Liver (tissue), 7 donors: ENCODE measurements at regions not wholly inside any gene's neighbourhood (a gene's known extent, or its start where the extent isn't known, plus 50 kb on each side); places are given as distances from the start of the nearest gene placed in this dataset.

ENCODE experiments used
- DNase-seq: peaks from one replicate; pipeline ENCODE4 v3.0.0-alpha.2; 2017; ENCODE audit warnings: low spot score
- H3K27ac ChIP-seq, 2 donors: one replicate each; pipeline ENCODE4 v1.7.0; 2013; ENCODE audit warnings: inconsistent platforms in 2 of 2, low read length in 2 of 2, control low read depth in 1 of 2, low read depth in 1 of 2, mild to moderate bottlenecking in 1 of 2
- H3K27me3 ChIP-seq, 4 donors: one replicate each; pipeline versions ENCODE4 v1.6.1 to v1.7.0; 2013; ENCODE audit warnings: low read length in 3 of 4, inconsistent platforms in 1 of 4, mild to moderate bottlenecking in 1 of 4, moderate library complexity in 1 of 4; ENCODE audit not compliant: control insufficient read depth in 4 of 4, insufficient read depth in 4 of 4
- H3K36me3 ChIP-seq, 4 donors: one replicate each; pipeline versions ENCODE4 v1.6.1 to v1.7.0; 2013; ENCODE audit warnings: low read length in 3 of 4, mild to moderate bottlenecking in 3 of 4, low read depth in 1 of 4, moderate library complexity in 1 of 4; ENCODE audit not compliant: control insufficient read depth in 4 of 4, insufficient read depth in 3 of 4
- H3K4me1 ChIP-seq, 4 donors: one replicate each; pipeline versions ENCODE4 v1.6.1 to v1.7.0; 2013; ENCODE audit warnings: low read length in 3 of 4, mild to moderate bottlenecking in 3 of 4, moderate library complexity in 1 of 4; ENCODE audit not compliant: control insufficient read depth in 4 of 4, insufficient read depth in 4 of 4
- H3K4me3 ChIP-seq, 3 donors: one replicate each; pipeline versions ENCODE4 v1.6.1 to v1.7.0; 2013; ENCODE audit warnings: low read length in 3 of 3, control low read depth in 1 of 3, low read depth in 1 of 3, mild to moderate bottlenecking in 1 of 3
- H3K9ac ChIP-seq, 2 donors: one replicate each; pipeline ENCODE4 v1.7.0; 2013; ENCODE audit warnings: low read length in 2 of 2, mild to moderate bottlenecking in 2 of 2, moderate library complexity in 2 of 2, control low read depth in 1 of 2, low read depth in 1 of 2
- H3K9me3 ChIP-seq, 4 donors: one replicate each; pipeline versions ENCODE4 v1.6.1 to v1.7.0; 2013; ENCODE audit warnings: low read length in 3 of 4; ENCODE audit not compliant: control insufficient read depth in 4 of 4
- EGR1 ChIP-seq, 2 donors: IDR thresholded peaks; 2 replicates each; pipeline ENCODE4 v1.6.1; 2016 to 2018; ENCODE audit warnings: antibody characterized with exemption in 2 of 2, low read depth in 2 of 2
- FOXA1 ChIP-seq: IDR thresholded peaks from 2 replicates; pipeline ENCODE4 v1.6.1; 2016; ENCODE audit warnings: antibody characterized with exemption
- FOXA2 ChIP-seq: IDR thresholded peaks from 2 replicates; pipeline ENCODE4 v1.6.1; 2016; ENCODE audit warnings: antibody characterized with exemption
- HNF4A ChIP-seq, 2 donors: conservative IDR thresholded peaks; 2 replicates each; pipeline ENCODE4 v1.6.1; 2016; ENCODE audit warnings: antibody characterized with exemption in 2 of 2, mild to moderate bottlenecking in 2 of 2
- HNF4G ChIP-seq: IDR thresholded peaks from 2 replicates; pipeline ENCODE4 v1.6.1; 2016; ENCODE audit warnings: antibody characterized with exemption
- JUND ChIP-seq, 2 donors: IDR thresholded peaks; 2 replicates each; pipeline ENCODE4 v1.6.1; 2016; ENCODE audit warnings: antibody characterized with exemption in 2 of 2
- NR2F2 ChIP-seq: IDR thresholded peaks from 2 replicates; pipeline ENCODE4 v1.6.1; 2016; ENCODE audit warnings: antibody characterized with exemption
- RAD21 ChIP-seq, 2 donors: IDR thresholded peaks; 2 replicates each; pipeline ENCODE4 v1.6.1; 2016; ENCODE audit warnings: antibody characterized with exemption in 2 of 2, mild to moderate bottlenecking in 2 of 2
- SP1 ChIP-seq: IDR thresholded peaks from 2 replicates; pipeline ENCODE4 v1.6.1; 2018; ENCODE audit warnings: antibody characterized with exemption, mild to moderate bottlenecking
- TAF1 ChIP-seq: conservative IDR thresholded peaks from 2 replicates; pipeline ENCODE4 v1.6.1; 2016; ENCODE audit warnings: antibody characterized with exemption, mild to moderate bottlenecking
- YY1 ChIP-seq: IDR thresholded peaks from 2 replicates; pipeline ENCODE4 v1.6.1; 2016; ENCODE audit warnings: antibody characterized with exemption, mild to moderate bottlenecking
- WGBS: extraction: QIAGEN DNeasy Blood & Tissue Kit; methylation state at CpG from one replicate; pipeline ENCODE4 v1.1.7; 2013; 5-methylcytosine and 5-hydroxymethylcytosine counted together
- TF ChIP-seq, protein P1 (sequence below): IDR thresholded peaks from 2 replicates; pipeline ENCODE4 v1.6.1; 2016; ENCODE audit warnings: antibody characterized with exemption
- TF ChIP-seq, protein P2 (sequence below): IDR thresholded peaks from 2 replicates; pipeline ENCODE4 v1.6.1; 2016; ENCODE audit warnings: antibody characterized with exemption
- TF ChIP-seq, protein P3 (sequence below): IDR thresholded peaks from 2 replicates; pipeline ENCODE4 v1.6.1; 2016; ENCODE audit warnings: antibody characterized with exemption
- TF ChIP-seq, protein P4 (sequence below): IDR thresholded peaks from 2 replicates; pipeline ENCODE4 v1.6.1; 2016; ENCODE audit warnings: antibody characterized with exemption, mild to moderate bottlenecking
- donor health status: healthy.
- donor health status: healthy.
- donor health status: healthy.
- donor health status: healthy.

DNA sequence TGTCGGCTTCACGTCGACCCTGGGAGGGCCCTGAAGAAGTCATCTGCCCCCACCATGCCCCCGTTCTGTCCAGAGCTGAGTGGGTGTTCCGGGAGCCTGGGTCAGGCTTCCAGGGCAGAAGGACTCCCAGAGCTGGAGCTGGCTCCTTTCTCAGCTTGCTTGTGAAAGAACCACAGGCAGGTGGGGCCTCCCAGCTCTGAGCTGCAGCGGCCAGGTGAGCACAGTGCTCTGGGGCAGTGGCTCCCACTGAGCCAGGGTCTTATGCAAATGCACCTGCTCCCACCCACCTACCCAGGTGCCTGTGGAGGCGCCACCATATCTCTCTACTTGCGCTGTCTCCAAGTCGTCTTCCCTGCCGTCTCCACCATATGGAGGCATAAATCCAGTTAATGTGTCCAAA, 140.0 kb upstream of the RPL38 start:
- no peak for DNase-seq
- H3K9ac ChIP-seq: no peak overlapping the region
- no peaks in the 10 kb centered on the region for H3K36me3 ChIP-seq
- WGBS: 59% methylated on average over 10 of the region's 10 CpGs
- H3K9me3 ChIP-seq: no peaks in the 10 kb centered on the region
- H3K4me3 ChIP-seq: no peak overlapping the region
- H3K27ac ChIP-seq: no peak overlapping the region
- H3K4me1 ChIP-seq: no peaks in the 10 kb centered on the region
- no peaks in the 10 kb centered on the region for H3K27me3 ChIP-seq
- TF ChIP-seq, protein P1, sequence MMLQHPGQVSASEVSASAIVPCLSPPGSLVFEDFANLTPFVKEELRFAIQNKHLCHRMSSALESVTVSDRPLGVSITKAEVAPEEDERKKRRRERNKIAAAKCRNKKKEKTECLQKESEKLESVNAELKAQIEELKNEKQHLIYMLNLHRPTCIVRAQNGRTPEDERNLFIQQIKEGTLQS: no peak
- TF ChIP-seq EGR1 (IDR thresholded peaks at IDR 0.05; ENCODE audit: low read depth in 2 of 2): no peak
- no peak for TF ChIP-seq HNF4G
- no peak for TF ChIP-seq SP1
- no peak for TF ChIP-seq HNF4A (conservative IDR thresholded peaks at IDR 0.05)
- TF ChIP-seq FOXA2: no peak
- TF ChIP-seq, protein P2, sequence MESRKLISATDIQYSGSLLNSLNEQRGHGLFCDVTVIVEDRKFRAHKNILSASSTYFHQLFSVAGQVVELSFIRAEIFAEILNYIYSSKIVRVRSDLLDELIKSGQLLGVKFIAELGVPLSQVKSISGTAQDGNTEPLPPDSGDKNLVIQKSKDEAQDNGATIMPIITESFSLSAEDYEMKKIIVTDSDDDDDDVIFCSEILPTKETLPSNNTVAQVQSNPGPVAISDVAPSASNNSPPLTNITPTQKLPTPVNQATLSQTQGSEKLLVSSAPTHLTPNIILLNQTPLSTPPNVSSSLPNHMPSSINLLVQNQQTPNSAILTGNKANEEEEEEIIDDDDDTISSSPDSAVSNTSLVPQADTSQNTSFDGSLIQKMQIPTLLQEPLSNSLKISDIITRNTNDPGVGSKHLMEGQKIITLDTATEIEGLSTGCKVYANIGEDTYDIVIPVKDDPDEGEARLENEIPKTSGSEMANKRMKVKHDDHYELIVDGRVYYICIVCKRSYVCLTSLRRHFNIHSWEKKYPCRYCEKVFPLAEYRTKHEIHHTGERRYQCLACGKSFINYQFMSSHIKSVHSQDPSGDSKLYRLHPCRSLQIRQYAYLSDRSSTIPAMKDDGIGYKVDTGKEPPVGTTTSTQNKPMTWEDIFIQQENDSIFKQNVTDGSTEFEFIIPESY: no peak

DNA sequence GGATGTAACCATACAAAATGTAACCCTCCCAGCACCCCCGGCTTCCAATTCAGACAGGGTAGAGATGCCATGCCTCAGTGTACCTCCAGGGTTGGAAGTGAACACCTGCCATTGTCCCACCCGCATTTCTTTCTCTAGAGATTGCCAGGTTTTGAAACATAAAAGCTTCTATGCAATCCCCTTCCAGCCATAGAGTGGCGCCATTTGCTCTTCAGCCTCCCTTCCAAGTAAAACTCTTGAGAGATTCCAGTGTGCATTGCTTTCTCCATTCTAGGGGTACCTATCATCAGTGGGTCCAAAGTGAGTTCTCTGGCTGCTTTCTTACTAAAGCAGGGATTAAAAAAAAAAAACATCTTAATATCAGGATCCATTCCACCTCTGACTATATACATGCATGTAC, 133.1 kb upstream of the RPL38 start:
- H3K36me3 ChIP-seq: no peaks in the 10 kb centered on the region
- no peak for DNase-seq
- H3K4me1 ChIP-seq: no peaks in the 10 kb centered on the region
- peaks cover 0 to 15% (median 11%) of the 10 kb centered on the region in 4 donors for H3K9me3 ChIP-seq
- H3K4me3 ChIP-seq: no peak overlapping the region
- H3K9ac ChIP-seq: no peak overlapping the region
- peaks cover 0 to 2% (median 0%) of the 10 kb centered on the region in 4 donors for H3K27me3 ChIP-seq
- no peak for TF ChIP-seq FOXA1
- no peak for TF ChIP-seq EGR1 (IDR thresholded peaks at IDR 0.05; ENCODE audit: low read depth in 2 of 2)
- no peak for TF ChIP-seq FOXA2
- TF ChIP-seq RAD21 (IDR thresholded peaks at IDR 0.05): no peak
- TF ChIP-seq, protein P3, sequence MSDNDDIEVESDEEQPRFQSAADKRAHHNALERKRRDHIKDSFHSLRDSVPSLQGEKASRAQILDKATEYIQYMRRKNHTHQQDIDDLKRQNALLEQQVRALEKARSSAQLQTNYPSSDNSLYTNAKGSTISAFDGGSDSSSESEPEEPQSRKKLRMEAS: no peak
- TF ChIP-seq HNF4G: no peak
- no peak for TF ChIP-seq JUND (IDR thresholded peaks at IDR 0.05)
- TF ChIP-seq, protein P4, sequence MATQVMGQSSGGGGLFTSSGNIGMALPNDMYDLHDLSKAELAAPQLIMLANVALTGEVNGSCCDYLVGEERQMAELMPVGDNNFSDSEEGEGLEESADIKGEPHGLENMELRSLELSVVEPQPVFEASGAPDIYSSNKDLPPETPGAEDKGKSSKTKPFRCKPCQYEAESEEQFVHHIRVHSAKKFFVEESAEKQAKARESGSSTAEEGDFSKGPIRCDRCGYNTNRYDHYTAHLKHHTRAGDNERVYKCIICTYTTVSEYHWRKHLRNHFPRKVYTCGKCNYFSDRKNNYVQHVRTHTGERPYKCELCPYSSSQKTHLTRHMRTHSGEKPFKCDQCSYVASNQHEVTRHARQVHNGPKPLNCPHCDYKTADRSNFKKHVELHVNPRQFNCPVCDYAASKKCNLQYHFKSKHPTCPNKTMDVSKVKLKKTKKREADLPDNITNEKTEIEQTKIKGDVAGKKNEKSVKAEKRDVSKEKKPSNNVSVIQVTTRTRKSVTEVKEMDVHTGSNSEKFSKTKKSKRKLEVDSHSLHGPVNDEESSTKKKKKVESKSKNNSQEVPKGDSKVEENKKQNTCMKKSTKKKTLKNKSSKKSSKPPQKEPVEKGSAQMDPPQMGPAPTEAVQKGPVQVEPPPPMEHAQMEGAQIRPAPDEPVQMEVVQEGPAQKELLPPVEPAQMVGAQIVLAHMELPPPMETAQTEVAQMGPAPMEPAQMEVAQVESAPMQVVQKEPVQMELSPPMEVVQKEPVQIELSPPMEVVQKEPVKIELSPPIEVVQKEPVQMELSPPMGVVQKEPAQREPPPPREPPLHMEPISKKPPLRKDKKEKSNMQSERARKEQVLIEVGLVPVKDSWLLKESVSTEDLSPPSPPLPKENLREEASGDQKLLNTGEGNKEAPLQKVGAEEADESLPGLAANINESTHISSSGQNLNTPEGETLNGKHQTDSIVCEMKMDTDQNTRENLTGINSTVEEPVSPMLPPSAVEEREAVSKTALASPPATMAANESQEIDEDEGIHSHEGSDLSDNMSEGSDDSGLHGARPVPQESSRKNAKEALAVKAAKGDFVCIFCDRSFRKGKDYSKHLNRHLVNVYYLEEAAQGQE: no peak
- no peak for TF ChIP-seq HNF4A (conservative IDR thresholded peaks at IDR 0.05)
- TF ChIP-seq, protein P1: no peak
- no peak for TF ChIP-seq YY1
- TF ChIP-seq NR2F2: no peak
- no peak for TF ChIP-seq TAF1
- TF ChIP-seq SP1: no peak
- 66% methylated on average over 3 of the region's 3 CpGs for WGBS
- H3K27ac ChIP-seq: no peak overlapping the region
